Activated CD8-positive, alpha-beta T cell treated with anti-CD3 and anti-CD28 coated beads for 36 hours (primary cell): ENCODE measurements at regions not wholly inside any gene's neighbourhood (a gene's known extent, or its start where the extent isn't known, plus 50 kb on each side); places are given as distances from the start of the nearest gene placed in this dataset.
"Not testable (repeated sequence)": the region's sequence is repeated elsewhere in the genome, so short reads cannot be mapped to it uniquely, and the experiment has no call there.

Experiments used
- ATAC-seq: fragments of 200-7000 bp; cut with Tn5 transposase; one replicate; pipeline ENCODE4 v1.10.0; 2021; ENCODE audit warnings: mild to moderate bottlenecking, moderate library complexity
- CTCF ChIA-PET: fragments of 350-600 bp; sonication (Branson Sonifier 250); formaldehyde crosslinking; loops from one replicate; lab custom pipeline; 2021; ENCODE audit warnings: antibody characterized with exemption; lab: Charles Lee
- POLR2A ChIA-PET: fragments of 350-600 bp; sonication (Branson Sonifier 250); formaldehyde crosslinking; loops from one replicate; lab custom pipeline; 2021; ENCODE audit warnings: antibody characterized with exemption; lab: Charles Lee
- DNase-seq: peaks from one replicate; pipeline ENCODE4 v3.0.0-alpha.2; 2020
- H3K27ac Mint-ChIP-seq: one replicate; pipeline ENCODE4 v1.8.0; 2021; ENCODE audit warnings: mild to moderate bottlenecking, mixed read lengths
- H3K27me3 Mint-ChIP-seq: one replicate; pipeline ENCODE4 v1.8.0; 2021; ENCODE audit warnings: mixed read lengths
- H3K36me3 Mint-ChIP-seq: one replicate; pipeline ENCODE4 v1.8.0; 2021; ENCODE audit warnings: low read depth, mixed read lengths
- H3K4me1 Mint-ChIP-seq: one replicate; pipeline ENCODE4 v1.8.0; 2021; ENCODE audit warnings: low read depth, mixed read lengths
- H3K4me3 Mint-ChIP-seq: one replicate; pipeline ENCODE4 v1.8.0; 2021; ENCODE audit warnings: mild to moderate bottlenecking, moderate library complexity, mixed read lengths
- H3K9me3 Mint-ChIP-seq: one replicate; pipeline ENCODE4 v1.8.0; 2021; ENCODE audit warnings: mixed read lengths
- intact Hi-C: fragments of 100-400 bp; cut with micrococcal nuclease; formaldehyde crosslinking; loops from one replicate; pipeline ENCODE4 v1.10.0; 2022
- TF ChIP-seq, protein P1 (sequence below): fragments of 200-600 bp; IDR thresholded peaks from one replicate; pipeline ENCODE4 v1.8.0; 2022; ENCODE audit warnings: antibody characterized with exemption, mild to moderate bottlenecking

DNA sequence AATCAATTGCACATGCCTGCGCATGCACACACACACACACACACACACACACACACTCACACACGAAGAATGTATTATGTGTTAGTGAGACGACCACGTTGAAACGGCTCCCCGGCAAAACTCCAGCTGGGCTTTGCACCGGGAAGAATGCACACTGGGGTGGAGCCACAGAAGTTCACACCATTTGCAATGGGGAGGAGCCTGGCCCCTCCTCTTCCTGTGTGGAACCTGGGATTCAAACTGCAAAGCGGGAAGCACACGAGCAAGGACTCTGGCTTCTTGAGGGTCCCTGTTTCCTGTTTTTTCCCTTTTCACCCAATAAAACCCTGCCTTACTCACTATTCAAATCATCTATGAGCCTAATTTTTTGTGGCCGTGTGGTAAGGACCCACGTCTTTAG is 304.0 kb upstream of the TMEFF2 start:
- DNase-seq, result no peak
- no peaks in the 10 kb centered on the region for H3K36me3 Mint-ChIP-seq
- POLR2A ChIA-PET, result no interaction called here

DNA sequence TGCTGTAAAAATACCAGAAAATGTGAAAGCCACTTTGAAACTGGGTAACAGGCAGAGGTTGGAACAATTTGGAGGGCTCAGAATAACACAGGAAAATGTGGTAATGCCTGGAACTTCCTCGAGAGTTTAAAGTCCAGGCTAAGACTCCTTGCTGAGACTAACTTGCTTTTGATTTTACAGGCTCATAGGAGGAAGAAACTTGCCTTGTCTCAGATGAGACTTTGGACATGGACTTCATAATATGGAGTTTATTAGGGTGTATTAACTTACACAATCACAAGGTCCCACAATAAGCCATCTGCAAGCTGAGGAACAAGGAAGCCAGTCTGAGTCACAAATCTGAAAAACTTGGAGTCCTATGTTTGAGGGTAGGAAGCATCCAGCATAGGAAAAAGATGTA is 293.4 kb upstream of the TMEFF2 start:
- H3K9me3 Mint-ChIP-seq, H3K4me1 Mint-ChIP-seq, POLR2A ChIA-PET, H3K27ac Mint-ChIP-seq, H3K36me3 Mint-ChIP-seq, H3K27me3 Mint-ChIP-seq, intact Hi-C loops, H3K4me3 Mint-ChIP-seq, CTCF ChIA-PET, ATAC-seq, DNase-seq: not testable (repeated sequence)

More for the DNA sequence above, 304.0 kb upstream of the TMEFF2 start:
- no peaks in the 10 kb centered on the region for H3K27me3 Mint-ChIP-seq
- no peak overlapping the region for H3K4me3 Mint-ChIP-seq
- TF ChIP-seq, protein P1, sequence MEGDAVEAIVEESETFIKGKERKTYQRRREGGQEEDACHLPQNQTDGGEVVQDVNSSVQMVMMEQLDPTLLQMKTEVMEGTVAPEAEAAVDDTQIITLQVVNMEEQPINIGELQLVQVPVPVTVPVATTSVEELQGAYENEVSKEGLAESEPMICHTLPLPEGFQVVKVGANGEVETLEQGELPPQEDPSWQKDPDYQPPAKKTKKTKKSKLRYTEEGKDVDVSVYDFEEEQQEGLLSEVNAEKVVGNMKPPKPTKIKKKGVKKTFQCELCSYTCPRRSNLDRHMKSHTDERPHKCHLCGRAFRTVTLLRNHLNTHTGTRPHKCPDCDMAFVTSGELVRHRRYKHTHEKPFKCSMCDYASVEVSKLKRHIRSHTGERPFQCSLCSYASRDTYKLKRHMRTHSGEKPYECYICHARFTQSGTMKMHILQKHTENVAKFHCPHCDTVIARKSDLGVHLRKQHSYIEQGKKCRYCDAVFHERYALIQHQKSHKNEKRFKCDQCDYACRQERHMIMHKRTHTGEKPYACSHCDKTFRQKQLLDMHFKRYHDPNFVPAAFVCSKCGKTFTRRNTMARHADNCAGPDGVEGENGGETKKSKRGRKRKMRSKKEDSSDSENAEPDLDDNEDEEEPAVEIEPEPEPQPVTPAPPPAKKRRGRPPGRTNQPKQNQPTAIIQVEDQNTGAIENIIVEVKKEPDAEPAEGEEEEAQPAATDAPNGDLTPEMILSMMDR, result no peak
- no peak for ATAC-seq
- peaks cover 3% of the 10 kb centered on the region for H3K4me1 Mint-ChIP-seq
- CTCF ChIA-PET, result no interaction called here
- no peaks in the 10 kb centered on the region for H3K9me3 Mint-ChIP-seq
- no peak overlapping the region for H3K27ac Mint-ChIP-seq
- intact Hi-C loops, result no loop called here

DNA sequence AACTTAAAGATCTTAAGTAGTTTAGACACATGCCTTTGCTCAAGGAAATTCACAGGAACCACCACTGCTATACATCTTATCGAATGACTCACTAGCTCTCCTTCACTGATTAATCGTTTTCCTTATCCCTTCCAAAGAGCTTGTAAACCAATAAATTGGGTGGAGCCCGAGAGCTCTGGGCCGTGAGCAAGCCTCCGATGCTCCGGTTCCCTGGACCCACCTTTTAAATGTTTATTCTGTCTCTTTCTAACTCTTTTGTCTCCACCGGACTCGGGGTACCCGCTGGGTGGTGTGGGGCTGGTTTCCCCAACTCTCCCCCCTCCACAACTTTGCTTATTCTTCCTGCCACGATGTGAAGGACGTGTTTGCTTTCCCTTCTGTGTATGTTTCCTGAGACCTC is 292.9 kb upstream of the TMEFF2 start:
- ChIA-PET CTCF (no interaction called here), POLR2A (no interaction called here)
- no peak overlapping the region for H3K4me3 Mint-ChIP-seq
- H3K27me3 Mint-ChIP-seq, result no peaks in the 10 kb centered on the region
- ATAC-seq (no peak), DNase-seq (no peak)
- H3K27ac Mint-ChIP-seq, result no peak overlapping the region
- TF ChIP-seq, protein P1, result no peak
- no peaks in the 10 kb centered on the region for H3K4me1 Mint-ChIP-seq
- H3K36me3 Mint-ChIP-seq, result no peaks in the 10 kb centered on the region
- peaks cover 4% of the 10 kb centered on the region for H3K9me3 Mint-ChIP-seq
- intact Hi-C loops, result no loop called here

DNA sequence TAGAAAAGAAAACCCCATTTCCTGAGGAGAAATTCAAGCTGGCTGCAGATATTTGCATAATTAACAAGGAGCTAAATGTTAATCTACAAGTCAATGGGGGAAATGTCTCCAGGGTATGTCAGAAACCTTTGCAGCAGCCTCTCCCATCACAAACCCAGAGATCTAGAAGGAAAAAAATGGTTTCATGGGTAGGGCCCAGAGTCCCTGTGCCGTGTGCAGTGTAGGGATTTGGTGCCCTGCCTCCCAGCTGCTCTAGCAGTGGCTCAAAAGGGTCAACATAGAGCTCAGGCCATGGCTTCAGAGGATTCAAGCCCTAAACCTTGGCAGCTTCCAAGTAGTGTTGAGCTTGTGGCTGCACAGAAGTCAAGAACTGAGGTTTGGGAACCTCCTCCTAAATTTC is 290.2 kb upstream of the TMEFF2 start:
- no peak overlapping the region for H3K27ac Mint-ChIP-seq
- intact Hi-C loops, result no loop called here
- no peaks in the 10 kb centered on the region for H3K4me1 Mint-ChIP-seq
- DNase-seq (no peak), ATAC-seq (no peak)
- ChIA-PET CTCF (no interaction called here), POLR2A (no interaction called here)
- H3K9me3 Mint-ChIP-seq, result peaks cover 2% of the 10 kb centered on the region
- no peaks in the 10 kb centered on the region for H3K36me3 Mint-ChIP-seq
- no peak overlapping the region for H3K4me3 Mint-ChIP-seq
- TF ChIP-seq, protein P1, result no peak
- H3K27me3 Mint-ChIP-seq, result no peaks in the 10 kb centered on the region

DNA sequence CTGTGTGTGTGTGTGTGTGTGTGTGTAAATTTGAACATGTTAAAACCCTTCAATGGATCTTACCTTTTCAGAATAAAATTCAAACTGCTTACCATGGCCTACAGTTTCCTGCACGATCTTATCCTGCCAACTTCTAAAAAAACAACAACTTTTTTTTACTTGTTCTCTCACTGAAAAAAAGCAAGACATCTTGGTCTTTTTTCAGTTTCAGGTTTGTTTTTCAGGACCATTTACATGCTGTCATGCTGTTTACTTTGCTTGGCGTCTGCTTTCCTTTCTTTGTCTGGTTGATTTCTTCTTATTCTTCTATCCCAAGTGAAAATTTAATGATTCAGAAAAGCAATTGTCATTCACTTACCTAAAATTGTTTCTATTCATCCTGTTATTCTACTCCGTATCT is 286.3 kb upstream of the TMEFF2 start:
- intact Hi-C loops, result no loop called here
- peaks cover 2% of the 10 kb centered on the region for H3K9me3 Mint-ChIP-seq
- H3K27me3 Mint-ChIP-seq, result no peaks in the 10 kb centered on the region
- CTCF ChIA-PET, result no interaction called here
- no peaks in the 10 kb centered on the region for H3K36me3 Mint-ChIP-seq
- POLR2A ChIA-PET, result no interaction called here
- ATAC-seq (no peak), DNase-seq (no peak)
- TF ChIP-seq, protein P1, result no peak
- H3K27ac Mint-ChIP-seq, result no peak overlapping the region
- H3K4me1 Mint-ChIP-seq, result no peaks in the 10 kb centered on the region
- H3K4me3 Mint-ChIP-seq, result no peak overlapping the region

DNA sequence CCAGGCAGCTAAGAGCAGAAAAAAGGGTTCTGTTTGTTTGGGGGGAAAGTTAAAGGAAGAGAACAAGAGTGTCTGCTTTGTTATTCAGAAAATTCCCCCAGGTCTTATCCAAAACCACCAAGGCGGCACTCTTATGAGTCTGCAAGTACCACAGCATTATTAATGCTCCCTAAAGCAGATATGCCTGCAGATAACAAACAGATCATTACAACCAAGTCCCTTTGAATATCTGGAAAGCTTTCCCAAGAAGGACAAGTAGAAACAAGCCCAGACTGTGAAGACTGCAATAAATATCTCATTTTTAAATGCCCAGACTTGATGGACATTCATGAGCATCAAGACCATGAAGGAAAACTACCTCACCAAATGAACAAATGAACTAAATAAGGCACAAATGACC is 278.6 kb upstream of the TMEFF2 start:
- Mint-ChIP-seq H3K9me3 (no peaks in the 10 kb centered on the region), H3K27me3 (no peaks in the 10 kb centered on the region), H3K4me3 (no peak overlapping the region), H3K4me1 (no peaks in the 10 kb centered on the region), H3K36me3 (no peaks in the 10 kb centered on the region), H3K27ac (no peak overlapping the region)
- intact Hi-C loops, result no loop called here
- POLR2A ChIA-PET, result no interaction called here
- ATAC-seq, result no peak
- TF ChIP-seq, protein P1, result no peak
- no peak for DNase-seq
- CTCF ChIA-PET, result no interaction called here
